ENCODE measurements at regions not wholly inside any gene's neighbourhood (a gene's known extent, or its start where the extent isn't known, plus 50 kb on each side); places are given as distances from the start of the nearest gene placed in this dataset.
"Not testable (repeated sequence)": the region's sequence is repeated elsewhere in the genome, so short reads cannot be mapped to it uniquely, and the experiment has no call there.

DNA sequence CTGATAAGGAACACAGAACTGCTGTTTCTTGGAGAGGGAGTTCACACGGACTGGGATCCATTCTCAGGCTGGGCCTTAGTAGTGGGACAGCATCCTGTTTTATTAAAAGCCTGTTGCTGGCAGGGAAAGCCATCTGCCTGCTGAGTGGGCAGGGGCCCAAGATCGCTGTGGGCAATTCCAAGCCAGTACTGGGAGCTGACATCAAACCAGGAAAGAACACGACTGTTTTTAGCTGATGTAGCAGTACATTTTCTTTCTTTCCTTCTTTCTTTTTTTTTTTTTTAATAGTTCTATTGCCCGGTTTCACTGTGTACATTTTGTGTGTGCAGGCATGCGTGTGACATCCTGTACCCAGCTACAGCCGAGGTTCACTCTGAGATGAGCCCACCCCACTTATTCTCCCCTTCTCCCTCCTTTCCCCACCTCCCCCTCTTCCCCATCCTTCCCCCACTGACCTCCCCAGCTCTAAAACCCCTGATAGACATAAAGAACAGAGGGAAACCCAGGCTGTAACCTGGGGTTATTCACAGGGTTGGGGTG lies 143.5 kb upstream of the PLGLB2 start:
- intact Hi-C loops (cut with DNase I); H3K36me3 ChIP-seq; H3K4me1 ChIP-seq; H3K9me3 ChIP-seq; H3K27me3 ChIP-seq; H3K4me3 ChIP-seq: not testable (repeated sequence)
- H3K27ac ChIP-seq = peak overlapping the region in 3 of 4 donors; percentile 34 to 55 (median 39)
- peak; percentile 81 for DNase-seq
- 15 to 17% methylated on average over 3 to 4 of the region's 6 CpGs for WGBS, 2 donors

- H3K36me3 ChIP-seq; H3K4me3 ChIP-seq; H3K4me1 ChIP-seq; DNase-seq; H3K27me3 ChIP-seq; H3K9me3 ChIP-seq; intact Hi-C loops (cut with DNase I); H3K27ac ChIP-seq: not testable (repeated sequence)
- no CpG with 5 or more reads among the region's 2 CpGs for WGBS, 2 donors
These were observed 142.9 kb upstream of the PLGLB2 start for GRCh38 chr2:87604980-87605379.

- H3K27me3 ChIP-seq; DNase-seq; H3K9me3 ChIP-seq; H3K4me1 ChIP-seq; H3K4me3 ChIP-seq; H3K27ac ChIP-seq; H3K36me3 ChIP-seq; intact Hi-C loops (cut with DNase I): not testable (repeated sequence)
- 50% methylated on average over 1 of the region's 3 CpGs; no CpG with 5 or more reads in 1 of the 2 donors for WGBS, 2 donors
These were observed 139.3 kb upstream of the PLGLB2 start for GRCh38 chr2:87608377-87609166.

DNA sequence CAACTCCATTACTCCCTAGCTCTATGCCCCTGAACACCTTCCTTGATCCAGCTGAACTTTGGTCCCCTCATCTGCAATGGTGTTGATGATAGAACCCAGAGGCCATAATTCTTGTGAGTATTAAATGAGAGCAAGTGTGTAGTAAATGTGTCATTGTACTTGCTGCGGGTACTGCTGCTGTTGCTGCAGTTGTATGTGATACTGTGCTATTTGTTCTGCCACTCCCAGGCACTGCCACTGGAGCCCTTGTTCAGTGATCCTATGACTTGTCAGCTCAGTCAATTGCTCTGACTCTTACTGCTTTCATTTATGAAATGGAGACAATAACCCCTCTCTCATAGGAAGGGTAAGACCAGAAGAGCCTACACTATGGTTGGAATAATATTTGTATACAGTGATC lies 136.9 kb upstream of the PLGLB2 start:
- not testable (repeated sequence) for H3K4me1 ChIP-seq
- no CpG with 5 or more reads among the region's 1 CpG for WGBS, 2 donors

DNA sequence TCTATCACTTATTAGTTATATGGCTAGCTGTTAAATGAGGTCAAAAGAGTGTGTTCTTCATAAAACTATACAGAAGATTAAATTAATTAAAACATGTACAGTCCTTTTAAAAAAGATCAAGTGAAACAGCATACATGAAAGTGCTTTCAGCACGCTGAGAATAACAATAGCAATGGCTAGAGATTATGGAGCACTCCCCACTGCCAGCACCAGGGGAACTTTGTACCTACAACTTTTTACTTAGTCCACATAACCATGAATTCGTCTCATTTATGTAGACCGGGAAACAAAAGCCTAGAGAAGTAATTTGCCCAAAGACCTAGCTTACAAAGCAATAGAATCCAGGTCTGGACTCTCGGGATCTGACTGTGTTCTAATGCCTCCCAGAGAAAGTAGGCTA lies 136.5 kb upstream of the PLGLB2 start:
- DNase-seq; H3K9me3 ChIP-seq; H3K4me1 ChIP-seq; H3K36me3 ChIP-seq; H3K4me3 ChIP-seq; H3K27ac ChIP-seq; H3K27me3 ChIP-seq; intact Hi-C loops (cut with DNase I): not testable (repeated sequence)
- no CpG with 5 or more reads among the region's 4 CpGs for WGBS, 2 donors

More for the DNA sequence above, 136.9 kb upstream of the PLGLB2 start:
- H3K4me3 ChIP-seq; DNase-seq; intact Hi-C loops (cut with DNase I); H3K27me3 ChIP-seq; H3K36me3 ChIP-seq; H3K27ac ChIP-seq; H3K9me3 ChIP-seq: not testable (repeated sequence)

DNA sequence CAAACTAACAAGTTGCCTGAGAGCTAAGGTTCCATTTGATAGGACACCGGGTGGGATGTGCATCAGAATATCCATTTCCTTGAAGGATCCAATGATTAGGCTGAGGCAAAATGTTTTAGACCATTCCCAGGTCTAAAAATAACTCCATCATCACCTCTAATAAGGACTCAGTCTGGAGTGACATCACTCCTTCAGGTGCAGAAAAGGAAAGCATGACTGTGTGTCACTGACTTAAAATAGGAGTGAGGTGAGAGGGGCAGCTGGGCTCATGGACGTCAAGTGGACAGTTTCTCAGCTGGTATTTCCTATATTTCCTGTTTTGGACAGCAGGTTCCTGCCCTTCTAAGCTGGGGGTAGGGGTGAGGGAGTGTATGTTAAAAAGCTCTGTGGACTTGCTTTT lies 135.9 kb upstream of the PLGLB2 start:
- H3K4me1 ChIP-seq; H3K9me3 ChIP-seq; H3K27ac ChIP-seq; H3K36me3 ChIP-seq; intact Hi-C loops (cut with DNase I); H3K27me3 ChIP-seq; DNase-seq; H3K4me3 ChIP-seq: not testable (repeated sequence)
- no CpG with 5 or more reads among the region's 2 CpGs for whole genome bisulfite sequencing, 2 donors

GRCh38 chr2:87614829-87615434 lies 133.0 kb upstream of the PLGLB2 start:
- H3K9me3 ChIP-seq; intact Hi-C loops (cut with DNase I); H3K36me3 ChIP-seq; H3K4me3 ChIP-seq; H3K4me1 ChIP-seq; DNase-seq; H3K27me3 ChIP-seq; H3K27ac ChIP-seq: not testable (repeated sequence)

GRCh38 chr2:87619121-87619520 lies 128.8 kb upstream of the PLGLB2 start:
- H3K27ac ChIP-seq; H3K4me3 ChIP-seq; H3K27me3 ChIP-seq; intact Hi-C loops (cut with DNase I); H3K9me3 ChIP-seq; DNase-seq; H3K36me3 ChIP-seq; H3K4me1 ChIP-seq: not testable (repeated sequence)

- H3K9me3 ChIP-seq; H3K27ac ChIP-seq; DNase-seq; H3K4me1 ChIP-seq; H3K4me3 ChIP-seq; H3K27me3 ChIP-seq; intact Hi-C loops (cut with DNase I); H3K36me3 ChIP-seq: not testable (repeated sequence)
- WGBS, 2 donors = no CpG with 5 or more reads among the region's 4 CpGs
These were observed 126.7 kb upstream of the PLGLB2 start for GRCh38 chr2:87621139-87621538.

- DNase-seq; H3K27me3 ChIP-seq; H3K27ac ChIP-seq; H3K36me3 ChIP-seq; H3K4me1 ChIP-seq; H3K4me3 ChIP-seq; intact Hi-C loops (cut with DNase I); H3K9me3 ChIP-seq: not testable (repeated sequence)
- no CpG with 5 or more reads among the region's 4 CpGs for WGBS, 2 donors
These were observed 125.2 kb upstream of the PLGLB2 start for GRCh38 chr2:87622720-87623119.

- H3K4me1 ChIP-seq; H3K36me3 ChIP-seq; H3K27ac ChIP-seq; H3K27me3 ChIP-seq; intact Hi-C loops (cut with DNase I); H3K4me3 ChIP-seq; DNase-seq; H3K9me3 ChIP-seq: not testable (repeated sequence)
- 72 to 75% methylated on average over 9 of the region's 10 CpGs for WGBS, 2 donors
These were observed 118.1 kb upstream of the PLGLB2 start for GRCh38 chr2:87629491-87630458.

DNA sequence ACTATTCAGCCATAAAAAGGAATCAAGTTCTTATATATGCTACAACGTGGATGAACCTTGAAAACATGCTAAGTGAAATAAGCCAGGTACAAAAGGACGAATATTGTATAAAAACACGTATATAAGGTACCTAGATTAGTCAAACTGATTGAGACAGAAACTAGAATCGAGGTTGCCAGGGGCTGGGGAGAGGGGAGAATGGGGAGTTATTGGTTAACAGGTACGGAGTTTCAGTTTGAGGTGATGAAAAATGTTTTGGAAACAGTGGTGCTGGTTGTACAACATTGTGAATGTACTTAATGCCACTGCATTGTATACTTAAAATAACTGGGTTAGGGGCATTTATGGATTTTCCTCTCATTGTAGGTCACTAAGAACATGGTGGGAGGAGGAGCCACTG lies 117.0 kb upstream of the PLGLB2 start:
- H3K27ac ChIP-seq; intact Hi-C loops (cut with DNase I); H3K4me1 ChIP-seq; DNase-seq; H3K27me3 ChIP-seq; H3K4me3 ChIP-seq; H3K9me3 ChIP-seq; H3K36me3 ChIP-seq: not testable (repeated sequence)
- 75 to 86% methylated on average over 1 of the region's 5 CpGs for WGBS, 2 donors
